PC-9 (cell line): ENCODE measurements at regions not wholly inside any gene's neighbourhood (a gene's known extent, or its start where the extent isn't known, plus 50 kb on each side); places are given as distances from the start of the nearest gene placed in this dataset.

ENCODE experiments used
- BruUV-seq: library from RNA; stranded (reverse); fragments of 400-500 nt; replicated peaks from 2 replicates; lab custom pipeline; 2021; lab: Mats Ljungman, UMichigan
- CTCF ChIA-PET: fragments of 300-600 bp; sonication (Branson Sonifier 250); formaldehyde crosslinking; loops from one replicate; lab custom pipeline; 2022; ENCODE audit warnings: antibody characterized with exemption; lab: Charles Lee
- POLR2A ChIA-PET: fragments of 300-600 bp; sonication (Branson Sonifier 250); formaldehyde crosslinking; loops from one replicate; lab custom pipeline; 2022; ENCODE audit warnings: antibody characterized with exemption; ENCODE audit not compliant: unreplicated experiment; lab: Charles Lee
- DNase-seq, 2 experiments: peaks; one replicate each; pipeline versions ENCODE4 v3.0.0 to v3.0.0-alpha.2; 2015 to 2022; ENCODE audit warnings: mixed read lengths in 1 of 2
- H2AFZ ChIP-seq: fragments of 200-600 bp; sonication (generic); 2 replicates; pipeline ENCODE4 v1.8.1; 2017; ENCODE audit warnings: antibody characterized with exemption
- H3F3A ChIP-seq: fragments of 200-600 bp; sonication (generic); 2 replicates; pipeline ENCODE4 v1.8.1; 2017; ENCODE audit warnings: antibody characterized with exemption, mild to moderate bottlenecking, low read depth; ENCODE audit not compliant: insufficient read depth
- H3K27ac ChIP-seq: fragments of 200-600 bp; sonication (generic); 2 replicates; pipeline ENCODE4 v1.6.1; 2016; ENCODE audit warnings: mixed run types
- H3K27me3 ChIP-seq: fragments of 200-600 bp; sonication (generic); 2 replicates; pipeline ENCODE4 v1.6.1; 2016; ENCODE audit warnings: low read depth, mixed run types; ENCODE audit not compliant: insufficient read depth
- H3K36me3 ChIP-seq: fragments of 200-600 bp; sonication (generic); 2 replicates; pipeline ENCODE4 v1.6.1; 2016; ENCODE audit warnings: low read depth, mixed run types
- H3K4me1 ChIP-seq: fragments of 200-600 bp; sonication (generic); replicated peaks from 2 replicates; pipeline ENCODE4 v1.6.1; 2016; ENCODE audit warnings: mixed run types; ENCODE audit not compliant: insufficient read depth
- H3K4me2 ChIP-seq: fragments of 200-600 bp; sonication (generic); 2 replicates; pipeline ENCODE4 v1.6.1; 2017; ENCODE audit warnings: mixed run types
- H3K4me3 ChIP-seq: fragments of 200-600 bp; sonication (generic); 2 replicates; pipeline ENCODE4 v1.6.1; 2016; ENCODE audit warnings: mixed run types
- H3K79me2 ChIP-seq: fragments of 200-600 bp; sonication (generic); 2 replicates; pipeline ENCODE4 v1.6.1; 2017; ENCODE audit warnings: low read depth, mixed run types
- H3K9me2 ChIP-seq: fragments of 200-600 bp; sonication (generic); 2 replicates; pipeline ENCODE4 v1.8.1; 2017; ENCODE audit warnings: mild to moderate bottlenecking; ENCODE audit not compliant: insufficient read depth
- H3K9me3 ChIP-seq: fragments of 200-600 bp; sonication (generic); 2 replicates; pipeline ENCODE4 v1.8.1; 2016; ENCODE audit warnings: low read depth; ENCODE audit not compliant: insufficient read depth
- H4K20me1 ChIP-seq: fragments of 200-600 bp; sonication (generic); 2 replicates; pipeline ENCODE4 v1.8.1; 2017; ENCODE audit not compliant: insufficient read depth
- CTCF ChIP-seq: fragments of 200-600 bp; sonication (generic); conservative IDR thresholded peaks from 2 replicates; pipeline ENCODE4 v1.6.1; 2017; ENCODE audit warnings: mixed run types, antibody characterized with exemption, mild to moderate bottlenecking, moderate library complexity
- EZH2 ChIP-seq: fragments of 200-600 bp; sonication (generic); IDR thresholded peaks from 2 replicates; pipeline ENCODE4 v1.8.0; 2017; ENCODE audit warnings: antibody characterized with exemption, low read depth
- intact Hi-C: fragments of 100-400 bp; cut with micrococcal nuclease; formaldehyde crosslinking; loops from one replicate; pipeline ENCODE4 v1.10.0; 2022; ENCODE audit not compliant: unreplicated experiment

GRCh38 chr3:104180906-104181305, 1185.8 kb upstream of the ALCAM start:
- Histone ChIP-seq H3K4me3 (no peak overlapping the region), H3K27ac (no peak overlapping the region), H2AFZ (no peak overlapping the region), H3K4me1 (no peaks in the 10 kb centered on the region), H4K20me1 (no peaks in the 10 kb centered on the region), H3K79me2 (no peaks in the 10 kb centered on the region), H3K9me3 (no peaks in the 10 kb centered on the region), H3F3A (no peaks in the 10 kb centered on the region), H3K9me2 (no peaks in the 10 kb centered on the region), H3K36me3 (no peaks in the 10 kb centered on the region), H3K27me3 (no peaks in the 10 kb centered on the region), H3K4me2 (no peak overlapping the region)
- TF ChIP-seq CTCF (no peak), EZH2 (no peak)
- no peak for DNase-seq
- intact Hi-C loops: no loop called here
- no TSS peak for BruUV-seq
- ChIA-PET POLR2A (no interaction called here), CTCF (no interaction called here)

- Histone ChIP-seq H3K4me1 (no peaks in the 10 kb centered on the region), H3K79me2 (no peaks in the 10 kb centered on the region), H3K27ac (no peak overlapping the region), H3K9me2 (no peaks in the 10 kb centered on the region), H2AFZ (no peak overlapping the region), H3K27me3 (no peaks in the 10 kb centered on the region), H4K20me1 (no peaks in the 10 kb centered on the region), H3K36me3 (no peaks in the 10 kb centered on the region), H3F3A (no peaks in the 10 kb centered on the region), H3K4me3 (no peak overlapping the region), H3K9me3 (no peaks in the 10 kb centered on the region), H3K4me2 (no peak overlapping the region)
- TF ChIP-seq EZH2 (no peak), CTCF (no peak)
- no peak for DNase-seq
- ChIA-PET CTCF (no interaction called here), POLR2A (no interaction called here)
- BruUV-seq: no TSS peak
- intact Hi-C loops: no loop called here
Measured at GRCh38 chr3:104190681-104191080, 1176.0 kb upstream of the ALCAM start.

- Histone ChIP-seq H3K4me3 (no peak overlapping the region), H3K4me1 (no peaks in the 10 kb centered on the region), H3K27me3 (no peaks in the 10 kb centered on the region), H3K27ac (no peak overlapping the region), H3K9me2 (no peaks in the 10 kb centered on the region), H3K79me2 (no peaks in the 10 kb centered on the region), H3K9me3 (no peaks in the 10 kb centered on the region), H3F3A (no peaks in the 10 kb centered on the region), H2AFZ (no peak overlapping the region), H3K36me3 (no peaks in the 10 kb centered on the region), H3K4me2 (no peak overlapping the region), H4K20me1 (no peaks in the 10 kb centered on the region)
- no peak for DNase-seq
- no TSS peak for BruUV-seq
- intact Hi-C loops: no loop called here
- TF ChIP-seq CTCF: no peak
- TF ChIP-seq EZH2: no peak
- ChIA-PET CTCF (no interaction called here), POLR2A (no interaction called here)
Measured at GRCh38 chr3:104198131-104198530, 1168.6 kb upstream of the ALCAM start.
